Right lobe of liver (tissue), 6 donors: ENCODE measurements at regions not wholly inside any gene's neighbourhood (a gene's known extent, or its start where the extent isn't known, plus 50 kb on each side); places are given as distances from the start of the nearest gene placed in this dataset.

Experiments
- ATAC-seq, 4 donors: fragments of 200-7000 bp; cut with Tn5 transposase; one replicate each; pipeline ENCODE4 v1.9.1; 2020; ENCODE audit warnings: mild to moderate bottlenecking in 4 of 4, moderate library complexity in 4 of 4
- DNase-seq, 3 donors: peaks; one replicate each; pipeline ENCODE4 v3.0.0-alpha.2; 2020
- H3K27ac ChIP-seq, 3 donors: fragments of 200-600 bp; one replicate each; pipeline ENCODE4 v1.8.0; 2022
- H3K27me3 ChIP-seq, 2 donors: fragments of 200-600 bp; one replicate each; pipeline ENCODE4 v1.8.0; 2022
- H3K36me3 ChIP-seq, 4 donors: fragments of 200-600 bp; sonication (generic) in 1 of 4; one replicate each; pipeline versions ENCODE4 v1.5.1 to v1.8.0; 2017 to 2022; ENCODE audit warnings: control low read depth in 1 of 4
- H3K4me1 ChIP-seq, 4 donors: fragments of 200-600 bp; sonication (generic) in 1 of 4; one replicate each; pipeline versions ENCODE4 v1.5.1 to v1.8.0; 2017 to 2022; ENCODE audit warnings: control low read depth in 1 of 4
- H3K4me3 ChIP-seq, 3 donors: fragments of 200-600 bp; one replicate each; pipeline ENCODE4 v1.8.0; 2022
- H3K9me3 ChIP-seq, 4 donors: fragments of 200-600 bp; sonication (generic) in 1 of 4; one replicate each; pipeline versions ENCODE4 v1.5.1 to v1.8.0; 2017 to 2022; ENCODE audit warnings: control low read depth in 1 of 4
- CTCF ChIP-seq, 4 donors: fragments of 200-600 bp in 3 of 4; fragments of 450-650 bp in 1 of 4; IDR thresholded peaks; one replicate each; pipeline versions ENCODE4 v1.5.1 to v1.8.0; 2016 to 2022; ENCODE audit warnings: antibody characterized with exemption in 4 of 4, mild to moderate bottlenecking in 2 of 4
- POLR2A ChIP-seq: fragments of 450-650 bp; IDR thresholded peaks from one replicate; pipeline ENCODE4 v1.6.1; 2017; ENCODE audit warnings: antibody characterized with exemption, mild to moderate bottlenecking
- WGBS: methylation state at CpG from one replicate; pipeline ENCODE4 v1.1.6; 2018; ENCODE audit warnings: low coverage, low lambda C conversion rate; ENCODE audit not compliant: insufficient coverage; ENCODE audit errors: missing lambda C conversion rate; 5-methylcytosine and 5-hydroxymethylcytosine counted together
- intact Hi-C, 2 donors: fragments of 100-400 bp; cut with DNase I; formaldehyde crosslinking; loops; one replicate each; pipeline versions ENCODE4 v1.11.2 to v1.14.1; 2022
- donor health status: DM: no; HTN: yes; CAD: no.
- donor health status: DM: no; HTN: no; CAD: no.
- donor health status: DM: no; HTN: no; CAD: no.
- donor health status: DM: no; HTN: yes; CAD: no.
- donor health status: DM: no; HTN: yes; CAD: no.

DNA sequence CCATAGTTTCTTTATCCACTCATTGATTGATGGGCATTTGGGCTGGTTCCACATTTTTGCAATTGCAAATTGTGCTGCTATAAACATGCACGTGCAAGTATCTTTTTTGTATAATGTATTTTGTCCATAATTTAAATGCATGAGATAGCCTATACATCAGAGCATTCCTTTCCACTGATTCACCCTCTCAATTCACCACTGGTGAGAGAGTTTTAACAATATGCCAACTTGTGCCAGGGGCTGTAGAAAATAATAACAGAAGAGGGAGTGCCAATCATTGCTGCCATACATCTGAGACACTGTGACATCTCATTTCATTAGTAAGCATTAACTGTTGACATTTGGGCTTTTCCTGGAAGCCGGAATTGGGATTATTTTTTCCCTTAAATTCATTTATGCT is 125.1 kb downstream of the RAP2A start:
- DNase-seq (no peak), ATAC-seq (no peak)
- H3K9me3 ChIP-seq: no peaks in the 10 kb centered on the region
- no peaks in the 10 kb centered on the region for H3K36me3 ChIP-seq
- no peaks in the 10 kb centered on the region for H3K4me1 ChIP-seq
- no peak overlapping the region for H3K27ac ChIP-seq
- intact Hi-C loops: no loop called here
- TF ChIP-seq CTCF (IDR thresholded peaks at IDR 0.05): no peak
- TF ChIP-seq POLR2A: no peak
- no peak overlapping the region for H3K4me3 ChIP-seq
- 71% methylated on average over 2 of the region's 2 CpGs for WGBS
- no peaks in the 10 kb centered on the region for H3K27me3 ChIP-seq

GRCh38 chr13:97559981-97560380 is 126.0 kb downstream of the RAP2A start:
- intact Hi-C loops: no loop called here
- 87% methylated on average over 3 of the region's 3 CpGs for WGBS

GRCh38 chr13:97561182-97561581 is 127.2 kb downstream of the RAP2A start:
- no peak for DNase-seq
- TF ChIP-seq CTCF (IDR thresholded peaks at IDR 0.05): no peak
- no peak for TF ChIP-seq POLR2A
- WGBS: 43% methylated on average over 1 of the region's 1 CpG

More at GRCh38 chr13:97559981-97560380, 126.0 kb downstream of the RAP2A start:
- Histone ChIP-seq H3K4me3 (no peak overlapping the region), H3K4me1 (no peaks in the 10 kb centered on the region), H3K9me3 (no peaks in the 10 kb centered on the region), H3K27me3 (no peaks in the 10 kb centered on the region), H3K36me3 (no peaks in the 10 kb centered on the region), H3K27ac (no peak overlapping the region)
- DNase-seq (no peak), ATAC-seq (no peak)
- TF ChIP-seq CTCF (IDR thresholded peaks at IDR 0.05) (no peak), POLR2A (no peak)

GRCh38 chr13:97562962-97563361 is 129.0 kb downstream of the RAP2A start:
- Histone ChIP-seq H3K4me3 (no peak overlapping the region), H3K27ac (no peak overlapping the region), H3K36me3 (no peaks in the 10 kb centered on the region), H3K4me1 (no peaks in the 10 kb centered on the region), H3K9me3 (no peaks in the 10 kb centered on the region), H3K27me3 (no peaks in the 10 kb centered on the region)
- TF ChIP-seq CTCF (IDR thresholded peaks at IDR 0.05) (no peak), POLR2A (no peak)
- intact Hi-C loops: no loop called here
- DNase-seq: no peak
- ATAC-seq: no peak
- WGBS: 69% methylated on average over 1 of the region's 1 CpG

More at GRCh38 chr13:97561182-97561581, 127.2 kb downstream of the RAP2A start:
- no peak overlapping the region for H3K27ac ChIP-seq
- H3K4me1 ChIP-seq: no peaks in the 10 kb centered on the region
- no peaks in the 10 kb centered on the region for H3K36me3 ChIP-seq
- H3K4me3 ChIP-seq: no peak overlapping the region
- no peaks in the 10 kb centered on the region for H3K27me3 ChIP-seq
- no peak for ATAC-seq
- H3K9me3 ChIP-seq: no peaks in the 10 kb centered on the region
- intact Hi-C loops: no loop called here

DNA sequence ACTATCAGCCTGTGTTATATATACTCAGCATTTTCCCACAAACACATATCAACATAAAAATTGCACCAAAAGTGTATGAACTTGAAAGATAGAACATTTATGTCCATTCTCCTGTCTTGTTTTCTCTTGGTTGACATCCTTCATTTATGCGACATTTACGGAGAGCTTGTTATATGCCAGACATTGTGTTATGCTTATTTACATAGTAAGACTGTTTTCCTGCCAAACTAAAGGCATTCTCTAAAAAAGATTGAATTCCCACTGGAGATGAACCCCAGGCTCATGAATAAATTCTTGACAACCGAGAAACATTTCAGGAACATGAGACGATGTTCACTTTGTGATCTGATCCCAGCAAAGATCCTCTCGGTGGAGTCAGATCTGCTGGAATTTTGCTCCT is 131.0 kb downstream of the RAP2A start:
- H3K9me3 ChIP-seq: no peaks in the 10 kb centered on the region
- no peak overlapping the region for H3K4me3 ChIP-seq
- H3K27me3 ChIP-seq: no peaks in the 10 kb centered on the region
- DNase-seq: no peak
- no peak overlapping the region for H3K27ac ChIP-seq
- ATAC-seq: no peak
- intact Hi-C loops: no loop called here
- WGBS: 71% methylated on average over 5 of the region's 5 CpGs
- no peak for TF ChIP-seq CTCF (IDR thresholded peaks at IDR 0.05)
- no peak for TF ChIP-seq POLR2A
- H3K36me3 ChIP-seq: no peaks in the 10 kb centered on the region
- no peaks in the 10 kb centered on the region for H3K4me1 ChIP-seq
